Suprapubic skin (tissue), 4 donors: ENCODE measurements at regions not wholly inside any gene's neighbourhood (a gene's known extent, or its start where the extent isn't known, plus 50 kb on each side); places are given as distances from the start of the nearest gene placed in this dataset.

ENCODE experiments used
- DNase-seq, 2 donors: peaks; one replicate each; pipeline ENCODE4 v3.0.0-alpha.2; 2019; ENCODE audit warnings: low spot score in 2 of 2
- H3K27ac ChIP-seq: fragments of 200-600 bp; sonication (generic); one replicate; pipeline ENCODE4 v1.5.1; 2019
- H3K27me3 ChIP-seq: fragments of 200-600 bp; sonication (generic); one replicate; pipeline ENCODE4 v1.5.1; 2019
- H3K36me3 ChIP-seq: fragments of 200-600 bp; sonication (generic); one replicate; pipeline ENCODE4 v1.5.1; 2019
- H3K4me1 ChIP-seq: fragments of 200-600 bp; sonication (generic); one replicate; pipeline ENCODE4 v1.5.1; 2019
- H3K4me3 ChIP-seq: fragments of 200-600 bp; sonication (generic); one replicate; pipeline ENCODE4 v1.5.1; 2019; ENCODE audit warnings: mild to moderate bottlenecking
- H3K9me3 ChIP-seq: fragments of 200-600 bp; sonication (generic); one replicate; pipeline ENCODE4 v1.5.1; 2019
- EP300 ChIP-seq: sonication (generic); formaldehyde crosslinking; IDR thresholded peaks from one replicate; pipeline ENCODE4 v1.6.1; 2017; ENCODE audit warnings: antibody characterized with exemption
- POLR2A ChIP-seq, 2 donors: fragments of 450-650 bp; IDR thresholded peaks; one replicate each; pipeline ENCODE4 v1.6.1; 2017; ENCODE audit warnings: antibody characterized with exemption in 2 of 2, mild to moderate bottlenecking in 2 of 2, moderate library complexity in 2 of 2
- POLR2AphosphoS5 ChIP-seq, 3 donors: sonication (generic); formaldehyde crosslinking; IDR thresholded peaks; one replicate each; pipeline ENCODE4 v1.6.1; 2017; ENCODE audit warnings: antibody characterized with exemption in 3 of 3
- WGBS: methylation state at CpG from one replicate; pipeline ENCODE4 v1.1.5; 2018; 5-methylcytosine and 5-hydroxymethylcytosine counted together
- TF ChIP-seq, protein P1 (sequence below), 2 donors: fragments of 200-600 bp in 1 of 2; fragments of 450-650 bp in 1 of 2; sonication (generic) in 1 of 2; IDR thresholded peaks; one replicate each; pipeline ENCODE4 v1.5.1; 2016 to 2019; ENCODE audit warnings: antibody characterized with exemption in 2 of 2, mild to moderate bottlenecking in 1 of 2, moderate library complexity in 1 of 2

DNA sequence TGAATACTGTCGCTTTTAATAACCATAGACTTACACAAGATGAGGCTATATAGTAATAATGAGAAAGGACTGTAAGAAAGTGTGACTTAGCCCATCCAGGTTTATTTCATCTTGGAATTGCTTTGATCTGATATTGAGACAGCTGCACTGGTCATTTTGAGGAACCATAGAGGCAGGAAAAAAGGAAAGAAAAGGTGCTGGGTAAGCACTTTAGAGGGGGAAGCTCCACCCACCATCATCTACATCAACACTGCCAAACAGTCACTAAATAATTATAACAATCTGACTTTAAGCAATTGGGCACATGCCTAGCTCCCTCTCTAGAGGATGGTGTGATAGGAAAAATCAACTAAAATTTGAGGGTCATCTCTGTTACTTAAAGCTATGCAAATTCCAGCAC is 70.6 kb upstream of the ST6GALNAC3 start:
- Histone ChIP-seq H3K36me3 (no peaks in the 10 kb centered on the region), H3K27ac (no peak overlapping the region), H3K27me3 (no peaks in the 10 kb centered on the region), H3K4me3 (no peak overlapping the region), H3K9me3 (no peaks in the 10 kb centered on the region), H3K4me1 (no peaks in the 10 kb centered on the region)
- 94% methylated on average over 1 of the region's 1 CpG for WGBS
- DNase-seq, result no peak
- TF ChIP-seq POLR2A (IDR thresholded peaks at IDR 0.05) (no peak), EP300 (no peak), POLR2AphosphoS5 (IDR thresholded peaks at IDR 0.05) (no peak)
- TF ChIP-seq, protein P1, sequence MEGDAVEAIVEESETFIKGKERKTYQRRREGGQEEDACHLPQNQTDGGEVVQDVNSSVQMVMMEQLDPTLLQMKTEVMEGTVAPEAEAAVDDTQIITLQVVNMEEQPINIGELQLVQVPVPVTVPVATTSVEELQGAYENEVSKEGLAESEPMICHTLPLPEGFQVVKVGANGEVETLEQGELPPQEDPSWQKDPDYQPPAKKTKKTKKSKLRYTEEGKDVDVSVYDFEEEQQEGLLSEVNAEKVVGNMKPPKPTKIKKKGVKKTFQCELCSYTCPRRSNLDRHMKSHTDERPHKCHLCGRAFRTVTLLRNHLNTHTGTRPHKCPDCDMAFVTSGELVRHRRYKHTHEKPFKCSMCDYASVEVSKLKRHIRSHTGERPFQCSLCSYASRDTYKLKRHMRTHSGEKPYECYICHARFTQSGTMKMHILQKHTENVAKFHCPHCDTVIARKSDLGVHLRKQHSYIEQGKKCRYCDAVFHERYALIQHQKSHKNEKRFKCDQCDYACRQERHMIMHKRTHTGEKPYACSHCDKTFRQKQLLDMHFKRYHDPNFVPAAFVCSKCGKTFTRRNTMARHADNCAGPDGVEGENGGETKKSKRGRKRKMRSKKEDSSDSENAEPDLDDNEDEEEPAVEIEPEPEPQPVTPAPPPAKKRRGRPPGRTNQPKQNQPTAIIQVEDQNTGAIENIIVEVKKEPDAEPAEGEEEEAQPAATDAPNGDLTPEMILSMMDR (IDR thresholded peaks at IDR 0.05), result no peak

- Histone ChIP-seq H3K4me3 (no peak overlapping the region), H3K27ac (no peak overlapping the region), H3K4me1 (no peaks in the 10 kb centered on the region), H3K27me3 (no peaks in the 10 kb centered on the region), H3K9me3 (no peaks in the 10 kb centered on the region), H3K36me3 (no peaks in the 10 kb centered on the region)
- WGBS, result 67% methylated on average over 4 of the region's 4 CpGs
- TF ChIP-seq POLR2AphosphoS5 (IDR thresholded peaks at IDR 0.05) (no peak), EP300 (no peak)
- TF ChIP-seq, protein P1 (IDR thresholded peaks at IDR 0.05), result no peak
- no peak for DNase-seq
Measured at GRCh38 chr1:76005765-76006164, 68.8 kb upstream of the ST6GALNAC3 start.

DNA sequence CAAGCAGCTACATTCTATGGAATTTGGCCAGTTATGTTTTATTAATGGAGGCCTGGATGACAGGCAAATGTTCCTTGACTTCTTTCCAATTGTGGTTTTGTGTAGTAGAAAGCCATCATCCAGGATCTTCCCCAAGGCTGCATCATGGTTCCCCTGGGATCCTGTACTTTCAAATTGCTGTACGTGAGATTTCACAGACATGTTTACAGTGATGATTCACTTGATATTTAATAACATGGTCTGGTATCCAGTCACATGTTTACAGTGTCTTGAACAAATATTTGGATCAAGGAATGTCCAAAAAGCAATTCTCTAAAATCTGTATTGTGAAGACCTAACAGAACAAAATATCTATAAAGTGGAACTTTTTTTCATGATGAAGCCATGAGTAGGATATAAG is 68.3 kb upstream of the ST6GALNAC3 start:
- H3K9me3 ChIP-seq, result no peaks in the 10 kb centered on the region
- H3K27me3 ChIP-seq, result no peaks in the 10 kb centered on the region
- TF ChIP-seq, protein P1 (IDR thresholded peaks at IDR 0.05), result no peak
- TF ChIP-seq POLR2AphosphoS5 (IDR thresholded peaks at IDR 0.05), result no peak
- TF ChIP-seq POLR2A (IDR thresholded peaks at IDR 0.05), result no peak
- TF ChIP-seq EP300, result no peak
- H3K4me1 ChIP-seq, result no peaks in the 10 kb centered on the region
- H3K4me3 ChIP-seq, result no peak overlapping the region
- 38% methylated on average over 1 of the region's 1 CpG for WGBS
- no peak overlapping the region for H3K27ac ChIP-seq
- no peaks in the 10 kb centered on the region for H3K36me3 ChIP-seq
- DNase-seq, result no peak

DNA sequence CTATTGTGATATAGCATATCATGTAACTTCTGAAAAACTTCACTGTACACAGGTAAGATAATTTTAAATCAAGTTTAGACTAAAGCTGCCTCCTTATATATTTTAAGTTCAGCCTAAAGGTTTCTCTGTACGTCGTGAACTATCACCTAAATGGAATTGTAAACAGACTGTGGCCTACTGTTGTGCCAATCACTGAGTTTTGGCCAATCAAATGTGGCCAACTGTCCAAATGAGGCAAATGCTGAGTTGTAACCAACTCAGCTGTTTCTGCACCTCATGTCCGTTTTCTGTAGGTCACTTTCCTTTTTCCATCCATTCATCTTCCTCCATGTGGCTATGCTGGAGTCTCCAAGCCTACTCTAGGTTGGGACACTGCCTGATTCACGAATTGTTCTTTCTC is 63.7 kb upstream of the ST6GALNAC3 start:
- Histone ChIP-seq H3K27me3 (no peaks in the 10 kb centered on the region), H3K4me1 (no peaks in the 10 kb centered on the region), H3K9me3 (no peaks in the 10 kb centered on the region), H3K36me3 (no peaks in the 10 kb centered on the region), H3K27ac (no peak overlapping the region), H3K4me3 (no peak overlapping the region)
- WGBS, result 87% methylated on average over 4 of the region's 4 CpGs
- no peak for DNase-seq
- TF ChIP-seq EP300, result no peak
- no peak for TF ChIP-seq POLR2A (IDR thresholded peaks at IDR 0.05)
- TF ChIP-seq, protein P1 (IDR thresholded peaks at IDR 0.05), result no peak
- no peak for TF ChIP-seq POLR2AphosphoS5 (IDR thresholded peaks at IDR 0.05)

DNA sequence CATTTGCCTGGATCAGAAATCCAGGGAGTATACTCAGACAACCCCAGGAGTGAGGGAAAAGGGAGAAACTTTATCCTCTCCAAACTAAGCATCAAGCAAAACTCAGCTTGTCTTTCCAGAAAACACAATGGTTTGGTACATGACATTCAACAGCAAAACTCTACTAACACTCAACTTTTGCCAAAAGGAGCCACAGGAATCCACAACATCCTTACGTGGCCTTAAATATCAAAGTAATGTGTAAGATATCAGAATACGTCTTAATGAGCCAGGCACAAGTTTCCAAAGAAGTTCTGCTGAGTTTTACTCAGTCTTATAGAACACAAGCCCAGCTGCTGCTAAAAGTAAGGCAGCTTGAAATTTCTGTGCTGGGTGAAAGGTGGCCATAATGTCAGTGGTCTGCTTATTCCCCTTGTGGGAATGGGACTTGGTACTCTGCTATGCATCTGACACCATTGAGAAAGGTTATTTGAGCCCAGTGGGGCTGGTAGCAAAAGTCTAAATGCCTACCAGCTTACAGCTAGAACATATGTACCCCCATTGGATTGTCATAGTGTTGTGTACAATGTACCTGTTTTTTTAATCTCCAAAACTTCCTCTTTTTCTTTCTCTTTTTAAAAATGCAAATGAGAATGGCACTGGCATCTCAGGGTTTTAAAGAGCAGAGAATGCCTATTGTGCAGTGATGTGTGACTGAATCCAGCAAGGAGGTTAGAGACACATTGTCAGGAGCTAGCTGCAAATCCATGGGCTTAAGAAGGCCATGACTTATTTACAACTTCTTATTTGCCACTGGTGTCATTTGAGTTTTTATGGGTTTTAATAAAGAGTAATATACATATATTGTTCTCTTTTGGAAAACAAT is 62.0 kb upstream of the ST6GALNAC3 start:
- no peaks in the 10 kb centered on the region for H3K4me1 ChIP-seq
- no peak for DNase-seq
- H3K4me3 ChIP-seq, result no peak overlapping the region
- no peaks in the 10 kb centered on the region for H3K9me3 ChIP-seq
- TF ChIP-seq POLR2A (IDR thresholded peaks at IDR 0.05), result no peak
- TF ChIP-seq, protein P1 (IDR thresholded peaks at IDR 0.05), result peak in 1 of 2 donors; percentile 3
- no peak for TF ChIP-seq EP300
- no peak for TF ChIP-seq POLR2AphosphoS5 (IDR thresholded peaks at IDR 0.05)
- WGBS, result 73% methylated on average over 2 of the region's 2 CpGs
- H3K27me3 ChIP-seq, result no peaks in the 10 kb centered on the region
- no peak overlapping the region for H3K27ac ChIP-seq
- H3K36me3 ChIP-seq, result no peaks in the 10 kb centered on the region
